Stimulated activated CD4-positive, alpha-beta T cell treated with anti-CD3 and anti-CD28 coated beads, Interleukin-4, amount 100 ng/mL, for 48 hours (primary cell): ENCODE measurements at regions not wholly inside any gene's neighbourhood (a gene's known extent, or its start where the extent isn't known, plus 50 kb on each side); places are given as distances from the start of the nearest gene placed in this dataset.
"Not testable (repeated sequence)": the region's sequence is repeated elsewhere in the genome, so short reads cannot be mapped to it uniquely, and the experiment has no call there.

Experiments
- DNase-seq, 2 donors: peaks; one replicate each; pipeline ENCODE4 v3.0.0-alpha.2; 2020; ENCODE audit warnings: low read depth in 2 of 2

DNA sequence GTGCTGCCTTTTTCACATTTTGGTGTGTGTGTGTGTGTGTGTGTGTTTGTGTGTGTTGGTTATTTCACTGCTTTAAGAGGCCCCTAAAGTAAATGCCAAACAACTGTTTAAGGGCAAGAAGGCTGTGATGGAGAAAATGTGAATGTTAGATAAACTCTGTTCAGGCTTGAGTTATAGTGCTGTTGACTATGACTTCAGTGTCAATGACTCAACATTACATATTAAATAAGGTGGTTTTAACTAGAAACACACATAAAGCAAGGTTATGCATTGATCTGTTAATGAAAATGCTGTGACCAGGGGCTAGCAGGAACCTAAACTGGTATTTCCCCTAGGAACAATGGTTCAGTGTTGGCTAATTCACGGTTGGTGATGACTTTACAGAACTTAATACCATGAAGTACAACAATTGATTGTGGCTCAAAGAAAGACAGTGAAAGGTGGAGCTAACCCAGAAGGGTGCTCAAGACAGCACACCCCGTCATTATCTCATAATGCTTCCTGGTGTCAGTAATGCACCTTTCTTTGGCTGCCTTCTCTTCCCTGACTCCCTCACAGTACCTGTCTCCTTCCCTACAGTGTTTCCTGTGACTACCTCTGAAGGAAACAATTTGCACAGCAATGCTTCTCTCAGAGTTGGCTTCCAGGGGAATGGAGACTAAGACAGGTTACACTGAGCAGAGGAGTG is 116.1 kb downstream of the RIN2 start:
- no peak for DNase-seq

DNA sequence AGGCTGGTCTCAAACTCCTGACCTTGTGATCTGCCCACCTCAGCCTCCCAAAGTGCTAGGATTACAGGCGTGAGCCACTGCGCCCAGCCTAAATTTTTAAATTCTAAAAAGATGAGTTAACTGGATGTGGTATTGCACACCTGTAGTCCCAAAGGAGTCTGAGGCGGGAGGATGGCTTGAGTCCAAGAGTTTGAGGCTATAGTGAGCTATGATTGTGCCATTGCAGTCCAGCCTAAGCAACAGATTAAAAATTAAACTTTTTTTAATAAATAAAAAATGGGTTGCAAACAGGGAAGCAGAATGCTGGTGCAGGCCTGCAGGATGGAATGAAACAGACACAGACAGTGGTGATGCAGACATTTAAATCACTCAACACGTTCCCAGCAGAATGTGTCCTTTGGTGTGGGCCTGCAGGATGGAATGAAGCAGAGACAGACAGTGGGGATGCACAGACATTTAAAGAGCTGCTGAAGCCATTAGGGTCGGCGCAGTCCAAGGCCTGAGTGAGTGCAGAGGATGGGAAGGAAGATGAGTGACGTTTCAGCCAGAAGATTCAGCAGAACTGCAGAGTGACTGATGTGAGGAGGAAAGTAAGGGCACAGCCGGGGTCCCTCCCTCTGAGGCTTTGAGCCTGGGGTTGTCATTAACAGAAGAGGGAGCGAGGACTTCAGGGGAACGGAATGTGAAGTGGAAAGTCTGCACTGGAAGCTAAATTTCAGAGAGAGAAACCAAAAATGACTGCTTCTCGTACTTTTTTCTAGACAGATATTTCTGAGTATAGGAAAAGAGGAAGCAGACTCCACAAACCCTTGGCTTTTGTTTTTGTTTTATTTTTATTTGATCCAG is 117.5 kb downstream of the RIN2 start:
- no peak for DNase-seq

DNA sequence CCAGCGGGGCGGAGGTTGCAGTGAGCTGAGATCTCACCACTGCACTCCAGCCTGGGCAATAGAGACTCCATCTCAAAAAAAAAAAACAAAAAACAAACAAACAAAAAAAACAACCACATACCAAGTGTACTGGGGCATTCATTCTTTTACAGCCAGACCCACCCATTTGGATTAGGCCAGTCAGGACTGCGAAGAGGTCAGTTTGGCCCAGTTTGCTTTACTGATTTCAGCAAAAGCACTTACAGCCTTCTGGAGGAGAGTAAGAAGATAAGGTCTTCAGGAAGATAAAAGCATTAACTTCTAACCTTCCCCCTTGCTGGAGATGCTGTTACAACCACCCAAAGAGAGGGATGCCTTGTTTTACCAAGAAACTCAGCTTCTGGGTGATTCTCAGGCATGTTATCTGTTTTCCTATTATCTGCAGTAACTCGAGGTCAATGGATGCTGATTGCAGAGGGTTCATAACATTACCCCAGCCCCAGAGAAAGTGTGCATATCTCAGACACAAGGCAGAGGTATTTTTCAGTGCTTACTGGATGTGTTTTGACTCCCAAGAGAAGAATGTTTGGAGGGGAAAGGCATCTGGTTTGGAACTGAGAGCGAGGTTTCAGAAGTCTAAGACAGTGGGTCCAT is 118.9 kb downstream of the RIN2 start:
- no peak for DNase-seq

DNA sequence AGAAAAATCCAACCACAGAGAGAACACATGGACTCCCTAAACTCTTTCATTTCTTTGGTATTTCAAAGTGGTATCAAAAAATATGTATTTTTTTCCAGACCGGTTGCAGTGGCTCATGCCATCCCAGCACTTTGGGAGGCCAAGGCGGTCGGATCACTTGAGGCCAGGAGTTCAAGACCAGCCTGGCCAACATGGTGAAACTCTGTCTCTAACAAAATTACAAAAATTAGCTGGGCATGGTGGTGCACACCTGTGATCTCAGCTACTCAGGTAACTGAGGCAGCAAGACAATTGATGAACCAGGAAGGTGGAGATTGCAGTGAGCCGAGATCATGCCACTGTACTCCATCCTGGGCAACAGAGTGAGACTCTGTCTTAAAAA is 121.8 kb downstream of the RIN2 start:
- DNase-seq: not testable (repeated sequence)

DNA sequence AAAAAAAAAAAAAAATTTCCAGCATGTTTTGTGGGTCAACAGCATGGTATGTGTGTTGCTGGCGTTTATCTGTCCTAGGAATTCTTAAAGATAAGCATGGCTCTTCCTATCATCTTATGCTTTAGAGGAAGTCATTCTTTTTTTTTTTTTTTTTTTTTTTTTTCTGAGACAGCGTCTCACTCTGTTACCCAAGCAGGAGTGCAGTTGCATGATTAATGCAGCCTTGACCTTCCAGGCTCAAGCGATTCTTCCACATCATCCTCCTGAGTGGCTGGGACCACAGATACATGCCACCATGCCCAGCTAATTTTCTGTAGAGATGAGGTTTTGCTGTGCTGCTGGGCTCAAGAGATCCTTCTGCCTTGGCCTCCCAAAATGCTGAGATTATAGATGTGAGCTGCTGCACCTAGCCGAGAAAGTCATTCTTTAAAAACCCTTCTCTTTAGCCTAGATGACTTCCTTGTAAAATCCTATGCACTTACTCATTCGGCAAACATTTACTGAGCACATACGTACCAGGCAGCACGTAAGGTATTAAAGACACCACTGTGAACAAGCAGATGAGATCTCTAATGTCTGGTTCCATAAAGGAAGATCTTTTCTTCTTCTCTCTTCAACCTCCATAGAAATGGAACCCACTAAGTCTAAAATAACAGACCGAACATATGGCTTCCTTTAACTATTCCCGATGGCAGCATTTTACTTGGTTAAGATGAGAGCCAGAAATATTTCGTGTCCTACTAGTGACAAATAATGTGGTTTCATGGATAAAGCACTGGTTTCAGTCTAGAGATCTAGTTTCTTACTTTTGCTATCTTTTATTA is 122.4 kb downstream of the RIN2 start:
- no peak for DNase-seq

DNA sequence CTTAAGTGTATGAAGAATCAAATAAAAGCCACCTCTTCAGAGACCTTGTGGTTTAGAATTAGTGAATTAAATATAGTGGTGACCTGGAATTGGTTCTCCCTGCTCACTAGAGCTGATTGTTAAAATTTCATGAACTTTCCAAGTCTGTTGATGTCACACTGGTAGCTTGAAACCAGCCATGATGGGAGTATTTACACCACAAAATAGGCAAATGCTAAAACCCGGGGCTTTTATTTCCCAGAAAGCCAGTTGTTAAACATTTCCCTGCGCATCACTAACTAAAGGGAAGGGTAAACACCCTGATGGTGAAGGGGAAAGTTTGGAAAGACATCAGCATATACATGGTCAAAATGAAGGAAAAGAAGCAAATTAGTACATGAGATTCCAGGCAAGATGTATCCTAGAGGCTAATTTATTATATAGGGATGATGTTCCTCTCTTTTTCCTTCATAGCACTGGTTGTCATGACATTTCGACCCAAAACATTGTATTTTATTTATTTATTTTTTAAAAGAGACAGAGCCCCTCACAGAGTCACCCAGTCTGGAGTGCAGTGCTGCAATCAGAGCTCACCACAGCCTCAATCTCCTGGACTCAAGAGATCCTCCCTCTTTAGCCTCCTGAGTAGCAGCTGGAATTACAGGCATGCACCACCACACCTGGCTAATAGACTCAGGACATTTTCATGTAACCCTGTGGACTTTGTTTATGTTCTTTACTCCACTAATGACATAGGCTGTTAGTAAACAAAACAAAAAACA is 123.2 kb downstream of the RIN2 start:
- no peak for DNase-seq

DNA sequence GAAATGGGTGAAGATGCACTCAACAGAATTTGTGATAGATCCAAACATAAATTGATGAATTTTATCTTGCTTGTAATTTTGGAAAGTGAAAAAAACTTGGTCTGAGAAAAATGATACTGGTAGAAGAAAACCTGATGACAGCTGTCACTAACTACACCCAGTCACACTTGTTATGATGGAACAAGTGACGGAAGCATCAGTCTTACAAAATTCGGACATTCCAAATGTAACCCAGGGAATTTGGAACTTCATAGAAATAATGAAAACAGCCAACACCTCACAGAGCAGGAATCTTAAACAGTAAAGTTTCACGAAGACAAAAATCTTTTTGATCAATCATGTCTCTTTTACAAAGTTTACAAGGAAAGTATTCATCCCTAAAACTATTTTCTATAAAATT is 123.9 kb downstream of the RIN2 start:
- no peak for DNase-seq

DNA sequence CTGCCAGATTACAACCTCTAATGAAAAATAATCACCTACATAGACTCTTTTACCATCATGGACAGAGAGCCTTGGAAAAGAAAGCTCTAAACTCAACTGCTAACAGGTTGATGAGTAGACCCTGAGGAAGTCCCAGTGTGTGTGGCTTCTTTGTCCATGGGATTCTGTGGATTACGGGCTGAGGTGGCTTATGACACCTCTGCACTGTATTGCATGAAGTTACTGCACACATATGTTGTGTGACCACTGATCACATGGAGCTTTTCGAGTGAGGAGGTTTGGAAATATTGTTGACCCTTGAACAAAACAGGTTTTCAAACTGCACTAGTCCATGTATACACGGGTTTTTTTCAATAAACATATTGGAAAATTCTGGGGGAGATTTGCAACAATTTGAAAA is 124.4 kb downstream of the RIN2 start:
- no peak for DNase-seq

DNA sequence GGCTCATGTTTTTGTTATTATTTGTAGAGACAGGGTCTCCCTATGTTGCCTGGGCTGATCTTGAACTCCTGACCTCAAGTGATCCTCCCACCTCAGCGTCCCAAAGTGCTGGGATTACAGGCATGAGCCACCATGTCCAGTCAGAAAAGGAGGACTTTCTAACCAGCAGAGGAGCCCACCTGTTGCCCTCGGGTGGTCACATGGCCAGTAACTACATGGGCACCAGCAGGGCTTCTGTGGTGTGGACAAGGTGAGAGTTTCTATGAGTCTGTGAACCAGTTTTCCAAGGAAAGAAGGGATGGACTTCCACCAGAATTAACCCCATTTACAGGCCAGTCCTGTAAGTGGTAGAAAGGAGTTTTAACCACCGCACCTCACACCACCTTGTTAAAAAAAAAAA is 125.4 kb downstream of the RIN2 start:
- DNase-seq: no peak

DNA sequence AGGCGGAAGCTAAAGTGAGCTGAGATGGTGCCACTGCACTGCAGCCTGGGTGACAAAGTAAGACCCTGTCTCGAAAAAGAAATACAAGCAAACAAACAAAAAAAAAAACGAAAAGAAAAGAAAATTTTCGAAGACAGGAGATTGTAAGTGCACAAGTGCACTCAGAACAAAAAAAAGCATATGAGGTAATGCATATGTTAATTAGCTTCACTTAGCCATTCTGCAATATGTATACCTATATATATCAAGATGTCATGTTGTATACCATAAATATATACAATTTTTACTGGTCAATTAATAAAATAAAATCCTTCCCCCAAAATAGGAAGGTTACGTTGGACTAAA is 127.5 kb downstream of the RIN2 start:
- no peak for DNase-seq

DNA sequence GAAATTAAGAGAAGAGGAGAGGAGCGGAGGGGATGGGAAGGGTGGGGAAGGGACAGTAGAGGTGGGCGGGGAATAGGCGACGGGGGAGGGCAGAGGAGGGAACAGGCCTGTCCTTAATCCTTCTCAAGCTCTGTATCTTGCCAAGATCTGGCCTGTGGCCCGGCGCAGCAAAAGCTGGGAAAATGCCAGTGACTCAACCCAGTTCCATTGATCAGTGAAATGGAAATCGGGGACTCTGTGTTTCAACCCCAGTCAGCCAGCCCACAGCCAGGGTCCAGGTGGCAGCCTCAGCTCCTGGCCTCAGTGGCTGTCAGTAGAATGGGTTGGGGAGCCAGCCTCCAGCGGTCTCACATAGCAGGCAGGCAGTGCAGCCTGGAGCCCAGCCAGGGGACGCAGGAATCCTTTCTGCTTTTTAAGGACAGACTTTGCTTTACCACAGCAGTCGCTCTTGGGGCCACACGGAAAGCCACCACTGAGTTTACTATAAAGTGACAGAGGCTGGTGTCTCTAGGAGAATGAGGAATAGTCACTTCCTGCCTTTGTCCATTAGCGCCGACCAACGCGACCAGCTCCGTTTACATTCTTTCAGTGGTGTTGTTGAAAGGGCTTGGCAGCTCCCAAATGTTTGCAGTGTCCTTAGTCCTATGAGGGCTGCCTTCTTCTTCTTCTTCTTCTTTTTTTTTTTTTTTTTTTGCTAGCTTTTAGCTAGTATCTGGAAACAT is 128.0 kb downstream of the RIN2 start:
- DNase-seq: no peak

DNA sequence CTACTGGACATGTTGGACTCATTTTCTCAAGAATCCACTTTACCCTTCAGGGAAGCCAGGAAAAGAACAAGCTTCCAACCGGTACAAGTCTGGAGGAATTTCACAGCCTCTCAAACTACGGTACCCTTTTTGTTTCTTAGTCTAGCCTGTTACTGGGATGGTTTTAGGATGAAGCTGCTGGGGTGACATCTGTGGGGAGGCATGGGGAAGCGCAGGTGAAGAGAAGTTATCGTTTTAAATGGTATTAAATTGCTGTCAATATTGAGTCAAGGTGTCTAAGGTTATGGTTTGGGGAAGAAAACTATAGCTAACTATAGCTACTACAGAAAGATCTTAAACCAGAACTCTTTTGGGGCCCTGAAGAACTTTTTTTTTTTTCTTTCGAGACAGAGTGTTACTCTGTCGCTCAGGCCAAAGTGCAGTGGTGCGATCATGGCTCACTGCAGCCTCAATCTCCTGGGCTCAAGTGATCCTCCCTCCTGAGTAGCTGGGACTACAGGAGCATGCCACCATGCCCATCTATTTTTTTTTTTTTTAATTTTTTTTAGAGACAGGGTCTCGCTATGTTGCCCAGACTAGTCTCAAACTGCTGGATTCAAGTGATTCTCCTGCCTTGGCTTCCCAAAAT is 128.7 kb downstream of the RIN2 start:
- no peak for DNase-seq

DNA sequence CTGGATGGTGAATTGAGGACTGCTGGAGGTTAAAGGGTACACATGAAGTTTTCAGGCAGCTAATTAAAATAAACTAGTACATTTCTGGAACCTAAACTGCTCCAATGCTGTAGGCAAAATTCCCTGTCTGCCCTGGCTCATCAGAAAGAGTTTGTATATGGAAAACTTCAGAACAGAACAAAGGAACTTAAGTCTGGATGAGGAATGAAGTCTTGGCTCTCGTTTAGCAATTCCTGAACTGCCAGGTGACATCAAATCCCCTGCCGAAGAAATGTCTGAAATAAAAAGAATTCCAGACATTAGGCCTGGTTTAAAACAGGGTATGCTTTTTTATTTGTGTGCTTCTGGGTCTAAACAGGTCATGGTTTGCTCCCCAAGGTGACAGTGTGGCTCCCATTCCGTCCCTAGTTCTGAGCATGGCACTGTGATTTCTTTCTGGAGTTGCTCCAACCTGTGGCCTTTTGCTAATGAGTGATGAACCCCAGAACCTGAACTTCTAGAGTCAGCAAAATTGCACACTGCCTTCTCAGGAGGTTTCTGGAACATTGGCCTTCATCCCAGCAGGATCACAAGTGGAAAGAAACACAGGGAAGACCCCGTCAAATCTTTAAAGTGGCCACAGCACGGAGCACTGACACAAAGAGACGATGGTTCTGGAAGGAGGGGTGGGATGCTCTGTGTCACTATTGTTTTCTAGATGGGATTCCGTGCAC is 129.4 kb upstream of the NAA20 start:
- no peak for DNase-seq

DNA sequence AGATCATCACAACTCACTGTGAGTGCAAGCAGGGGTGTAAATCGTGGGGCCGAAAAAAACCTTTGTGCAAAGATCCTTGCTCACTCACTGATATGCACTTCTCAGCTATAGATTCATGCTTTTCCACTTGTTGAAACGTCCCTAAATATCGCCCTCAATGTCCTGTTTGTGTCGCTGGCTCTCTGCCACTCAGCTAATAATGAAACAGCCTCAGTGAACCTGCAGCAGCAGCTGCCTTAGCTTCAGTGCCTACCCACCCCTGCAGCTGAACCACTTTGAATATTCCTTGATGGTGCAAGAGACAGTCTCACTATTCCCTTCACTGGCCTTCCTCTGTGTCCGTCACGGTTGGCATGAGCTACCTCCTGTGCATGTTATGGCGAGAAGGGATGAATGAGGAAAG is 128.9 kb upstream of the NAA20 start:
- DNase-seq: no peak

DNA sequence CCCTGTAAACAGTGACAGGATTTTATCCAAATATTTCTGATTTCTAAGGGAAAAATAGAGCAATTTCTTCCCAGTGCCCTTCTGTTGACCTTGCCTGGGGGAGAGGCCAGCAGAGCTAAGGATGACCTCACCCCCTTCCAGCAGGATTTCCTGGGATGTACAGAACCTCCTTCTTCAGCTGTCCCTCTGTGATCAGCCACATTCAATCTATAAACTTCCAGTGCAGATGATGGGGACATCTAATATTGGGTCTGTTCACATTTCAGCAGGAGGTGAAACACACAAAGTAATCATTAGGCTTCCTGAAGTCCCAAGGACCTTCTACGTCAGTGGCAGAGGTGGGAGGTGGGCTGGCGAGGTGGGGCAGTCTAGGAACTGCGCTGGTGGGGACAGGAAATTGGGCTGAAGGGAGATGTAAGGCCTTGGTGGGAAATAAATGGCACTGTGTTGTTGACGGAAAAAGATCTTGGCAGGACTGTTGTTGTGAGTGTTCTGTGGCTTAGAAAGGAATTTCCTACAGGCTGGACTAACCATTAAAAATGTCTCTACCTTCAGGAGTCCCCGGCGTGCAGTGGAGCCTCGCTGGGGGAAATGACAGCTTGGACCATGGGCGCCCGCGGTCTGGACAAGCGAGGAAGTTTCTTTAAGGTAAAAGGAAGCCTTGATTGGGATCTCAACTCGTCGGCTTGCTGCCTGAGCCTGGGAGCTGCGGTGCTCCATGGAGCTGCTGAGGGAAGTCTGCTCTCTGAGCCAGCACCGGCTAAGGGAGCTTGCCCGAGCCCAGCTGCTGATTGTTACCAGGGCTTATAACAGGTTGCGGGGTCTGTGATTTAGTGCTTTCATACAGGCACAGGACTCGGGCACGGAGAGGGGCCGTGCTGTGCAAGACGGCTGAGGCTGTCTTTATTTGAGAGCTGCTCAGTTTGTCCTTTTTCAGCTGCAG is 127.9 kb upstream of the NAA20 start:
- DNase-seq: no peak

DNA sequence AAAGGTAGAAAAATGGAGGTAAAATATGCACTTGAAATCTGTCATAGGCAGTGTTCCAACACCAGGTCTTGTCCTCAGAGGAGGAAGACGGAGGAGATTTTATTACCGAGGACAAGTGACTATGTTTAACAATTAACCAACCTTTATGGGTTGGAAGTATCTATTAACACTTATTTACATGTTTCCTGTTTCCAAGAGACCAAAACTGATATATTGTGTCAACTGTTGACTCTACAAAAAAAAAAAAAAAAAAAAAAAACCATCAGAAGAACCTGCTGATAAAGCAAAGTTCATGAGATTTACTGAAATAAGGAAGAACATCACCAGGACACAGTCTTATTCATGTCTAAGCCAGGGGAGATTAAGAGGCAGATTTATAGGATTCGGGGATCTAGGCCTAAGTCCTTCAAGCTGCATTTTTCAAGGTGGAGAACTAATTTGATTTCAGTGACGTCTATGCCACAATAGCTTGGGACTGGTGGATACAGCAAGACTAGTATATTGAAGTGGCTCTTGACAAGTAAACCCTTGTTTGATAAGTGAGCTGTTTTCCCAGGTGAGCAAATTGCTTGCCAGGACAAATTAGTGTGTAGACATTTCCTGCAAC is 126.6 kb upstream of the NAA20 start:
- no peak for DNase-seq

DNA sequence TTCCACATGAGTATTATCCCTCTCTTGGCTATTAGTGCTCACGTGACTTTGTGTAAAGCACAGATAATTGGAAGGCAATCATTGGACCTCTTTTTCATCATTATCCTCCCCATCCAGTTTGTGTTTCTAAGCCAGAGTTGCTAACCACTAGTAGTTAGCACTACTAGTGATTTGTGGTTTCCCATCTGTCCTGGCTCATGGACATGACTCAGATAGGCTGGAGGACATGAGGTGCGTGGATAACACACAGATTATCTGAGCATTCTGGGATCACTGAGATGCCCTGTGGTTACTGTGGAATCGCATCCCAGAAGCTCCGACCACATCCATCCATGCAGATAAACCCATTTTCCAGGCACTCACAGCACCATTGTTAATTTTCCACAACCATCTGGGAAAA is 123.8 kb upstream of the NAA20 start:
- DNase-seq: no peak

DNA sequence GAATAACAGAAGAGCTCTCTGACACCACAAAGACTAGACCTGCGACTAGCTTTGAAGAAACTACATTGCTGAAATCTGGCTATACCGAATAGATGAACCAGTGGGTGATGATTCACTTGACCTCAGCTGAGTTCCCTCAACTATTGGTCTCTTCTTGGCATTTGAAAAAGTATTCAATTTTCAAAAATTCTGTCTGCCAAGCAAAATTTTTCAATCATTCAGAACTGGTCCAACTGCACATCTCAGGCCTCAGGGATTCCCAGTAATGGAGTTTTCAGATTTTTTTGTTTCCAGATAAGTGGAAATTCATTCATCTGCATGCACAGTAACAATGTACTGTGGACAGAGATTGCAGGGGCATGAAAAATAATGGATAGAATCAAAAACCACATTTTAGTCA is 121.4 kb upstream of the NAA20 start:
- no peak for DNase-seq
